Liver (tissue), 3 donors: ENCODE measurements at regions not wholly inside any gene's neighbourhood (a gene's known extent, or its start where the extent isn't known, plus 50 kb on each side); places are given as distances from the start of the nearest gene placed in this dataset.

ENCODE experiments used
- RXRA ChIP-seq, 2 donors: IDR thresholded peaks; 2 replicates each; pipeline ENCODE4 v1.6.1; 2017 to 2018; ENCODE audit warnings: antibody characterized with exemption in 2 of 2, mild to moderate bottlenecking in 1 of 2
- TAF1 ChIP-seq: conservative IDR thresholded peaks from 2 replicates; pipeline ENCODE4 v1.6.1; 2016; ENCODE audit warnings: antibody characterized with exemption, mild to moderate bottlenecking
- TF ChIP-seq, protein P1 (sequence below): fragments of 150-350 bp; IDR thresholded peaks from 2 replicates; pipeline ENCODE4 v1.5.1; 2017; ENCODE audit warnings: improper control_type of control experiment, low read depth, low read length; ENCODE audit not compliant: missing input control
- TF ChIP-seq, protein P2 (sequence below): IDR thresholded peaks from 2 replicates; pipeline ENCODE4 v1.6.1; 2016; ENCODE audit warnings: antibody characterized with exemption
- donor health status: healthy.
- donor health status: healthy.

DNA sequence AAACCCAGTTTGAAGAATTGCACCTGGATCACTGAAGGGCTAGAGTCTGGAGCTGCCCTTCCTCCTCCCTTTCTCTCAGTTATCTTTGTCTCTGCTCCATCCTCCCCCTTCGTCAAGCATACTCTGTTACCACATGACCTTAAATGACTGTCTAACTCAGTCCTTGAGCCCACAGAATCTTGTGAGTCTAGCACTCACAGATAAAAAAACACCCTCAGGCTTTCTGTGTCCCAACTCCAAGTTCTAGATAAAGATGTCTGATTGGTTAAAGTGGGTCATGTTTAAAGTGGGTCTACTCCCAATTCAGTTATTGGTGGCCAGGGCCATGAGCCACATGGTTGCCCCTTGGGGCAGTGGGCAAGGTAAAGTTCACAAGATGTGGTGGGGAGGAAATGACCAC is 53.5 kb upstream of the CYP1B1 start:
- TF ChIP-seq, protein P1, sequence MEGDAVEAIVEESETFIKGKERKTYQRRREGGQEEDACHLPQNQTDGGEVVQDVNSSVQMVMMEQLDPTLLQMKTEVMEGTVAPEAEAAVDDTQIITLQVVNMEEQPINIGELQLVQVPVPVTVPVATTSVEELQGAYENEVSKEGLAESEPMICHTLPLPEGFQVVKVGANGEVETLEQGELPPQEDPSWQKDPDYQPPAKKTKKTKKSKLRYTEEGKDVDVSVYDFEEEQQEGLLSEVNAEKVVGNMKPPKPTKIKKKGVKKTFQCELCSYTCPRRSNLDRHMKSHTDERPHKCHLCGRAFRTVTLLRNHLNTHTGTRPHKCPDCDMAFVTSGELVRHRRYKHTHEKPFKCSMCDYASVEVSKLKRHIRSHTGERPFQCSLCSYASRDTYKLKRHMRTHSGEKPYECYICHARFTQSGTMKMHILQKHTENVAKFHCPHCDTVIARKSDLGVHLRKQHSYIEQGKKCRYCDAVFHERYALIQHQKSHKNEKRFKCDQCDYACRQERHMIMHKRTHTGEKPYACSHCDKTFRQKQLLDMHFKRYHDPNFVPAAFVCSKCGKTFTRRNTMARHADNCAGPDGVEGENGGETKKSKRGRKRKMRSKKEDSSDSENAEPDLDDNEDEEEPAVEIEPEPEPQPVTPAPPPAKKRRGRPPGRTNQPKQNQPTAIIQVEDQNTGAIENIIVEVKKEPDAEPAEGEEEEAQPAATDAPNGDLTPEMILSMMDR: no peak
- TF ChIP-seq, protein P2, sequence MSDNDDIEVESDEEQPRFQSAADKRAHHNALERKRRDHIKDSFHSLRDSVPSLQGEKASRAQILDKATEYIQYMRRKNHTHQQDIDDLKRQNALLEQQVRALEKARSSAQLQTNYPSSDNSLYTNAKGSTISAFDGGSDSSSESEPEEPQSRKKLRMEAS: no peak
- TF ChIP-seq TAF1: no peak
- TF ChIP-seq RXRA (IDR thresholded peaks at IDR 0.05): no peak
